AG04449 (cell line): ENCODE measurements at regions not wholly inside any gene's neighbourhood (a gene's known extent, or its start where the extent isn't known, plus 50 kb on each side); places are given as distances from the start of the nearest gene placed in this dataset.
"Not testable (repeated sequence)": the region's sequence is repeated elsewhere in the genome, so short reads cannot be mapped to it uniquely, and the experiment has no call there.

Experiments
- CTCF ChIA-PET: fragments of 350-600 bp; formaldehyde crosslinking; extraction: SDS; loops from one replicate; lab custom pipeline; 2021; ENCODE audit warnings: antibody characterized with exemption; lab: Yijun Ruan, JAX
- POLR2A ChIA-PET: fragments of 400-600, 350-600 bp; formaldehyde crosslinking; extraction: SDS; loops from one replicate; lab custom pipeline; 2020; ENCODE audit warnings: antibody characterized with exemption, inconsistent platforms; lab: Yijun Ruan, JAX
- DNase-seq: peaks from one replicate; pipeline ENCODE4 v3.0.0-alpha.2; 2010; ENCODE audit warnings: low read depth, low spot score
- H3K4me3 ChIP-seq: 2 replicates; pipeline ENCODE4 v1.5.1; 2011; ENCODE audit warnings: low read depth, mild to moderate bottlenecking, control low read depth, low read length

DNA sequence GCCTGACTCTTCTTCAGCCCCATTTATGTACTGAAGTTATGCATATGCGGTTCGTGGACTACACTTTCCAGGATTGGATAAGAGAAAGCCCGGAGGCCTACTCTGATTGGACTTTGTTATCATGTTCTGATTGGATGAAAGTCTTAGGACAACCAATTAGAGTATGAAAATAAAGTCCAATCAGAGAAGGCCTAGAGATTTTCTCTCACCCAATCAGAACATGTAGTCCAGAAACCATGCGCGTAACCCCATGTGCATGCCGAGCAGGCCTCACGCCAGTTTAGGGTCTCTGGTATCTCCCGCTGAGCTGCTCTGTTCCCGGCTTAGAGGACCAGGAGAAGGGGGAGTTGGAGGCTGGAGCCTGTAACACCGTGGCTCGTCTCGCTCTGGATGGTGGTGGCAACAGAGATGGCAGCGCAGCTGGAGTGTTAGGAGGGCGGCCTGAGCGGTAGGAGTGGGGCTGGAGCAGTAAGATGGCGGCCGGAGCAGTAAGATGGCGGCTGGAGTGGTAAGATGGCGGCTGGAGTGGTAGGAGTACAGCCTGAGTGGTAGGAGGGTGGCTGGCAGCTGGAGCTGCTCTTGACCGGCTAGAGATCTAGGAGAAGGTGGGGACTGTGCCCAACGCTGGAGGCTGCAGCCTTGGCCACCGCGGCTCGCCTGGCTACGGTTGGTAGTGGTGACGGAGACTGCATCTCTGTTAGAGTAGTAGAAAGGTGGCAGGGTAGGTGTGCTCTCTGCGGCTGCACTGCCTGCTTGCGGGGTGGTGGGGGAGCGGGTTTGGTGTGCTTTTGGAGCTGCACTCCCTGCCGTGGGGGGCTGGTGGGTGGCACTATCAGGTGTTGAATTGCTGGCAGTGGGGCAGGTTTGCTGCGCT, 107.9 kb upstream of the TPTE start:
- CTCF ChIA-PET, H3K4me3 ChIP-seq, POLR2A ChIA-PET, DNase-seq: not testable (repeated sequence)

DNA sequence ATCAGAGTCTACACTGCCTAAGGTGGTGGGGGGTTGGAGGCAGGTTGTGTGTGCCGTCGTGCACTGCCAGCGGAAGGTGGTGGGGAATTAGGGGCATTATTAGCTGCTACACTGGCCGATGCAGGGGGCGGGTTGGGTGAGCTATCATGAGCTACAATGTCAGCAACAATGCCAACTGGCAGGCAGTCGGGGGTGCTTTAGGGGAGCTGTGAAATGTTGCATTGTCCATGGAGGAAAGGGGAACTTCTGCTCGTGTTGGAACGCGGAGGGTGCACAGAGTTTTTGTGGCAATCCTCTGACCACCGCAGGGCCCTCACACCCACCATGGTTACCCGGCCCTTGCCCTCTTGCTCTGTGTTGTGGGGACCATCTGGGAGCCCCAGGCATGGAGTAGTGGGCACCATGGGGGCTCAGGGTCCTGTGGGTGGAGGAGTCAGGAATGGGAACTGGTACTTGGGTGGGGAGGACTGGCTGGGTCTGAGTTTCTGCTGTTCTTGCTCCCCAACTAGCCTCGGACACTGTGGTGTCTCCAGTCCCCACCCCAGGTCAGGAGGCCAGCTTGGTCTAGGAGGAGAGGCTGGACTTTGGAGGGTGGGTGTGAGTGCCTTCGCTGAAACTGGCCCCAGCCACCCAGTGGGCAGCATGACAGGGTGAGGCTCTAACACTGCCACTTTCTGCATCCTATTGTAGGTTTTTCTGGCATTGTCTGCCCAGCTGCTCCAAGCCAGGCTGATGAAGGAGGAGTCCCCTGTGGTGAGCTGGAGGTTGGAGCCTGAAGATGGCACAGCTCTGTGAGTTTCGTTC, 107.1 kb upstream of the TPTE start:
- POLR2A ChIA-PET, DNase-seq, CTCF ChIA-PET, H3K4me3 ChIP-seq: not testable (repeated sequence)

DNA sequence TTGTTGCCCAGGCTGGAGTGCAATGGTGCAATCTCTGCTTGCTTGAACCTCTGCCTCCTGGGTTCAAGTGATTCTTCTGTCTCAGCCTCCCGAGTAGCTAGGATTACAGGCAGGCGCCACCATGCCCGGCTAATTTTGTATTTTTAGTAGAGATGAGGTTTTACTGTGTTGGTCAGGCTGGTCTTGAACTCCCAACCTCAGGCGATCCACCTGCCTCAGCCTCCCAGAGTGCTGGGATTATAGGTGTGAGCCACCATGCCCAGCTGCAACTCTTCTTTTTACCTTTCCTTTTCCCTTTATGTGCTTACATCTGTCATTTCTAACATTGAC, 106.5 kb upstream of the TPTE start:
- DNase-seq, H3K4me3 ChIP-seq, CTCF ChIA-PET, POLR2A ChIA-PET: not testable (repeated sequence)

DNA sequence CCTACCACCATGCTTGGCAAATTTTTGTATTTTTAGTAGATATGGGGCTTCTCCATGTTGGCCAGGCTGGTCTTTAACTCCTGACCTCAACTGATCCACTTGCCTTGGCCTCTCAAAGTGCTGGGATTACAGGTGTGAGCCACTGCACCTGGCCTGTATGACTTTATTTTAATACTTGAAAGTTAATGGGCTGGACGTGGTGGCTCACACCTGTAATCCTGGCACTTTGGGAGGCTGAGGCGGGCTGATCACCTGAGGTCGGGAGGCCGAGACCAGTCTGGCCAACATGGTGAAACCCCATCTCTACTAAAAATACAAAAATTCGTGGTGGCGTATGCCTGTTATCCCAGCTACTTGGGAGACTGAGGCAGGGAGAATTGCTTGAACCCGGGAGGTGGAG, 105.9 kb upstream of the TPTE start:
- CTCF ChIA-PET, H3K4me3 ChIP-seq, DNase-seq, POLR2A ChIA-PET: not testable (repeated sequence)

DNA sequence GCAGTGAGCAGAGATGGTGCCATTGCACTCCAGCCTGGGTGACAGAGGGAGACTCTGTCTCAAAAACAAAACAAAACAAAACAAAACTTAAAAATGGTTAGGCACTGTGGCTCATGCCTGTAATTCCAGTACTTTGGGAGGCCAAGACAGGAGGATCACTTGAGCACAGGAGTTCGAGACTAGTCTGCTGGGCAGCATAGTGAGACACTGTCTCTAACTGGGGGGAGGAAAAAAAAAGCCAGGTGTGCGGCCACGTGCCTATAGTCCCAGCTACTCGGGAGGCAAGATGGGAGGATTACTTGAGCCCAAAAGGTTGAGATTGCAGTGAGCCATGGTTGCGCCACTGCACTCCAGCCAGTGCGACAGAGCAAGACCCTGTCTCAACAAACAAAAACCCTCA, 105.5 kb upstream of the TPTE start:
- DNase-seq, CTCF ChIA-PET, H3K4me3 ChIP-seq, POLR2A ChIA-PET: not testable (repeated sequence)

DNA sequence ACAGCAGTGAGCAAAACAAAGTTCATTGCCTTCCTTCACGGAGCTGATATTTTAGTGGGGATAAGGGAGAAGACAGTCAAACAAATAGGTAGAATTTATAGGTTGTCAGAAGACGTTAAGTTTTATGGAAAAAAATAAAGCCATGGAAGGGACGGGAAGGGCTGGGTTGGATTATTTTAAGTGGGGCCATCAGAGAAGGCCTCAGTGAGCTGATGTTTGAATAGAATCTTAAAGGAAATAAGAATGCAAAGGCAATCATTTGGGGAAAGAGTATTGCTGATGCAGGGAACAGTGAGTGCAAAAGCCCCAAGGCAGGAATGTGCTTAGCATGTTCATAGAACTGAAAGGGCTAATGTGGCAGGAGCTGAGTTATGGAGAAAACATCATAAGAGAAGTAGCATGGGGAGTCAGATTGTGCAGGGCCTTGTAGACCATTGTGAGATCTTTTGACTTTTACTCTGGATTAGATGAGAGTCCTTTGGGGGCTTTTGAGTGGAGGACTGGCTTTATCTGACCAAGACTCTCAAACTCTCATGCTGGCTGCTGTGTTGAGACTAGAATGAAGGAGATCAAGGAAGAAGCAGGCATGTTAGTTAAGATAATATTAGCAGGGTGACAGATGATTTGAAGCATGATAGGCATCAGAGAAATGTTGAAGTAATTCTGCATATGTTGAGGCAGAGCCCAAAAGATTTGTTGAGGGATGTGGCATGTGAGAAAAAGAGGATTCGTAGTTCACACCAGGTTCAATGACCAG, 104.5 kb upstream of the TPTE start:
- H3K4me3 ChIP-seq, DNase-seq, POLR2A ChIA-PET, CTCF ChIA-PET: not testable (repeated sequence)

DNA sequence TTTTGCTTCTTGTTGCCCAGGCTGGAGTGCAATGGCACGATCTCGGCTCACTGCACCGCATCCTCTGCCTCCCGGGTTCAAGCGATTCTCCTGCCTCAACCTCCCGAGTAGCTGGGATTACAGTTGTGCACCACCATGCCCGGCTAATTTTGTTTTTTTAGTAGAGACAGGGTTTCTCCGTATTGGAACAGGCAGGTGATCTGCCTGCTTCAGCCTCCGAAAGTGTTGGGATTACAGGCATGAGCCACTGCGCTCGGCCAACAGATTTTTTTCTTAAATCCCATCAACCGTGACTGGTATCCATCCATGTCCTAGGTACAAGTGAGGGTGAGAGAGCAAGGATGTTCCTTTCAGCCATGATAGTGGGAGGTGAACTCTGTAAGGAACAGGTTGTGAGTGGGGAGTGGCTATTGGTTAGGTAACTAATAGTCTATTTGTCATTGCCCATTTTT, 103.8 kb upstream of the TPTE start:
- DNase-seq, H3K4me3 ChIP-seq, CTCF ChIA-PET, POLR2A ChIA-PET: not testable (repeated sequence)

DNA sequence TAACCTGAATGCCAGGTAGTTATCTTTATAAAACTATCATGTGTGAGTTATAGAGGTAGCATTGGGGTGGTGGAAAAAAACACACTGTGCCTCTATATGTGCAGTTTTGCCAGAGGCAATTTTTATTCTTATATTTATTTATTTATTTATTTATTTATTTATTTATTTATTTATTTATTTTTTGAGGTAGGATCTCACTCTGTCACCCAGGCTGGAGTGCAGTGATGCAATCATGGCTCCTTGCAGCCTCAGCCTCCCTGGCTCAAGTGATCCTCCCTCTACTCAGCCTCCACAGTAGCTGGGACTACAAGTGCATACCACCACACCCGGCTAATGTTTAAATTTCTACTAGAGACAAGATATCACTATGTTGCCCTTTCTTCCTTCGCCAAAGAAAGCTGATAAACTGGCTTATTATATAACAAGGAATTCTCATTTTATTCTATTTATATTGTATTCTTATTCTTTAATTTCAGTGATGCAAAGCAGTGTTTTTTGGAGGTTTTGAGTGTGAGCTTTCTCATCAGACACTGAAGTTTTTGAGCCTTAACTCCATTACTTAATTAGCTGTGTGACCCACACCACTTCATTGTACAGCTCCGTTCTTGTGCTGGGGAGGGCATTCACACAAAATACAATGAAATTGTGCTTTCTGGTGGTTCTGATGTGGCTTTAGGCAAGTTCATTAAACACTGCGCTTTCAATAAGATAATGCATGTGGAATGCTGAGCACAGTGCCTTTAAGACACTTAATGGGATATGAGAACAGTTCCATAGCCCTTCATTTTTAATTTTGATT, 102.9 kb upstream of the TPTE start:
- CTCF ChIA-PET, H3K4me3 ChIP-seq, DNase-seq, POLR2A ChIA-PET: not testable (repeated sequence)

DNA sequence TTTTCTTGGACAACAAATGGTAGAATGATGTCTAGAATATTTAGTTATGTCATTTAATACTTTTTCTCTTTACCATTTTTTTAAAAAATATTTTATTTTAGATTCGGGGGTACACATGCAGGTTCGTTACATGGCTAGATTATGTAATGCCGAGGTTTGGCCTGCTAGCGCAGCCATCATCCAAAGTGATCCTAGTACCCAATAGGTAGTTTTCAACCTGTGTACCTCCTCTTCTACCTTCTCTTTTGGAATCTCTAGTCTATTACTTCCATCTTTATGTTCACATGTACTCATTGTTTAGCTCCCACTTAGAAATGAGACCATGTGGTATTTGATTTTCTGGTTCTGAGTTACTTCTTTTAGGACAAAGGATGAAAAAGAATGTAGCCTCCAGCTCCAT, 100.2 kb upstream of the TPTE start:
- CTCF ChIA-PET, DNase-seq, H3K4me3 ChIP-seq, POLR2A ChIA-PET: not testable (repeated sequence)

DNA sequence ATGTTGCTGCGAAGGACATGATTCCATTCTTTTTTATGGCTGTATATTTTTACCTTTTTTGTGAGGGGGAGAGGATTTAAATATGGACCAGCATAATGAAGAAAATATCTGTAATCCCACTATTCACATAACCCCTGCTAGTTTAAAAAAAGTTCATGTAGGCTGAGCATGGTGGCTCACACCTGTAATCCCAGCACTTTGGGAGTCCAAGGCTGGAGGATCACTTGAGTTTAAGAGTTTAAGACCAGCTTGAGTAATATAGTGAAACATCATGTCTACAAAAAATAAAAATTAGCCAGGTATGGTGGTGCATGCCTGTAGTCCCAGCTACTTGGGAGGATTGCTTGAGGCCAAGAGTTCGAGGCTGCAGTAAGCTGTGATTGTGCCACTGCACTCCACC, 99.8 kb upstream of the TPTE start:
- DNase-seq, H3K4me3 ChIP-seq, POLR2A ChIA-PET, CTCF ChIA-PET: not testable (repeated sequence)

DNA sequence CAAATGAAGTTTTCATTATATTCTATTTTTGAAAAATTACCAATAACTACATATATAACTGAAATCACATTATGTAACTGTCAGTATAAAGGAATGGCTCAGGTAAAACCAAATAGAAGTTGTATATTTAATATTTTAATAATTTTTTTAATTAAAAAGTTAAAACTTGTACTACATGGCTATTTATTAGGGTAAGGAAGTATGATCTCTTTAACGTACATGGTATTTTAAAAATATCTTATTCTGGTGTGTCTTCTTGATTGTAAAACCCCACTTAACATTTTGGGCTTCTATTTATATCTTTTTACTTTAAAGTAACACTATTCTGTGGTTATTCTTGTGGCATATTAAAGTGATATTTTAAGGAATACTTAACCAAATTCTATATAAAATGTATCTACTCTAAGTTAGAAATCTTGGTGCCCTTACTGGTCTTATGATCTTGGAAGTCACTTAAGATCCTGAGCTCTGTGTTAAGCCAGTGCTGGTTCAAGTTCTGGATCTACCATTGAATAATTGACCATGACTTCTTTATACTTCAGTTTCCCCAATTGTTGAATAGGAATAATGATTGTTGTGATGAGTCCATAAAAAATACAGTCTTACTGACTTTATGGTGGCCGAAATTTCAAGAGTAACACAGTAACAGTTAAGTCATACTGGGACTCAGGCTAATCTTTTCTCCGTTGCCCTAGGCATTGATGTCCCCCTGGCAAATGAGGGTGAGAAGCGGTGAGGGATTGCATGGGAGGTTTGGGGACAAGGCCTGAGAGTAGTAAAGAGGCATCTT, 97.1 kb upstream of the TPTE start:
- POLR2A ChIA-PET, DNase-seq, CTCF ChIA-PET, H3K4me3 ChIP-seq: not testable (repeated sequence)

DNA sequence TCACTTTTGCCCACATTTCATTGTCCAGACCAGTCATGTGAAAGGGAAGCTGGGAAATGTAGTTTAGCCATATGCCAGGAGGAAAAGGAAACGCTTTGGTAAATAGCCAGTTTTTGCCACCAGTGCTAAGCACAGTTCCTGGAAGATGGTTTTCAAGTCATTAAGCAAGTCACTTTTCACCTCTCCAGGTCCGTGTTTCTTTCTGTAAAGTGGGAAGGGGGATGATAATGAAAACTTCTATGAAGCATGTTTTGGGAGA, 96.6 kb upstream of the TPTE start:
- H3K4me3 ChIP-seq, DNase-seq, POLR2A ChIA-PET, CTCF ChIA-PET: not testable (repeated sequence)
